ENCODE measurements at regions not wholly inside any gene's neighbourhood (a gene's known extent, or its start where the extent isn't known, plus 50 kb on each side); places are given as distances from the start of the nearest gene placed in this dataset.

- no peak overlapping the region for H2AFZ ChIP-seq (ENCODE audit: low read depth, low read length, poor library complexity, severe bottlenecking)
- H3K9ac ChIP-seq (ENCODE audit: low read length) = no peak overlapping the region
- DNase-seq (ENCODE audit: low read depth, low spot score) (no peak), ATAC-seq (no peak)
- ChIA-PET RAD21 (ENCODE audit: low non-redundant PET in 1 of 2, low total read pairs in 2 of 2, uncharacterized antibody in 2 of 2, unreplicated experiment in 2 of 2) (no interaction called here), POLR2A (no interaction called here), CTCF (no interaction called here)
- intact Hi-C loops (cut with micrococcal nuclease) = no loop called here
- no peaks in the 10 kb centered on the region for H3K4me1 ChIP-seq (ENCODE audit: control insufficient read depth in 1 of 2, insufficient read depth in 2 of 2, low read length in 2 of 2)
- no peak overlapping the region for H3K27ac ChIP-seq (ENCODE audit: low read depth, low read length)
- TF ChIP-seq CBX3 (IDR thresholded peaks at IDR 0.05; ENCODE audit: low read depth) = no peak
- TF ChIP-seq ZBTB33 (IDR thresholded peaks at IDR 0.05; ENCODE audit: extremely low read depth, insufficient replicate concordance, low read length) = no peak
- no peak for TF ChIP-seq ZFX (IDR thresholded peaks at IDR 0.05)
- TF ChIP-seq EZH2 (IDR thresholded peaks at IDR 0.05) = no peak
- no peak for TF ChIP-seq SRF (IDR thresholded peaks at IDR 0.05; ENCODE audit: low read depth)
- TF ChIP-seq YY1 (IDR thresholded peaks at IDR 0.05; ENCODE audit: extremely low read depth, insufficient replicate concordance, low read depth, low read length) = no peak
- TF ChIP-seq POLR2A (IDR thresholded peaks at IDR 0.05; ENCODE audit: borderline replicate concordance, extremely low read depth, insufficient read depth, insufficient read length) = no peak
- TF ChIP-seq ZNF274 (IDR thresholded peaks at IDR 0.05; ENCODE audit: low read depth, low read length) = no peak
- no peak for TF ChIP-seq SIN3A (IDR thresholded peaks at IDR 0.05; ENCODE audit: low read depth)
- no peak for TF ChIP-seq TCF7L2 (IDR thresholded peaks at IDR 0.05; ENCODE audit: borderline replicate concordance, extremely low read depth, insufficient read depth, insufficient read length)
- no peak for TF ChIP-seq CTCF (IDR thresholded peaks at IDR 0.05 in 2 of 3, conservative IDR thresholded peaks at IDR 0.05 in 1 of 3; ENCODE audit: borderline replicate concordance in 1 of 3, insufficient read depth in 1 of 3, low read depth in 2 of 3, low read length in 2 of 3)
- TF ChIP-seq EZH2phosphoT487 (IDR thresholded peaks at IDR 0.05; ENCODE audit: borderline replicate concordance) = no peak
- TF ChIP-seq RAD21 (IDR thresholded peaks at IDR 0.05; ENCODE audit: low read depth) = no peak
- TF ChIP-seq REST (IDR thresholded peaks at IDR 0.05; ENCODE audit: low read depth) = no peak
- TF ChIP-seq, protein P1, sequence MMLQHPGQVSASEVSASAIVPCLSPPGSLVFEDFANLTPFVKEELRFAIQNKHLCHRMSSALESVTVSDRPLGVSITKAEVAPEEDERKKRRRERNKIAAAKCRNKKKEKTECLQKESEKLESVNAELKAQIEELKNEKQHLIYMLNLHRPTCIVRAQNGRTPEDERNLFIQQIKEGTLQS (IDR thresholded peaks at IDR 0.05) = no peak
- TF ChIP-seq EGR1 (IDR thresholded peaks at IDR 0.05; ENCODE audit: low read depth) = no peak
- TF ChIP-seq FOSL1 (IDR thresholded peaks at IDR 0.05; ENCODE audit: low read depth) = no peak
- TF ChIP-seq CEBPB (IDR thresholded peaks at IDR 0.05; ENCODE audit: low read depth) = no peak
- no peak for TF ChIP-seq JUND (IDR thresholded peaks at IDR 0.05)
- H4K20me1 ChIP-seq (ENCODE audit: insufficient read depth) = no peaks in the 10 kb centered on the region
- no peaks in the 10 kb centered on the region for H3K36me3 ChIP-seq (ENCODE audit: control insufficient read depth in 1 of 2, insufficient read depth in 2 of 2, low read length in 2 of 2)
- no peaks in the 10 kb centered on the region for H3K79me2 ChIP-seq (ENCODE audit: insufficient read depth, low read length)
- BruUV-seq (replicated peaks) = no TSS peak
- peaks cover 15% of the 10 kb centered on the region; the same call in 1 of the 2 replicates for H3K27me3 ChIP-seq (ENCODE audit: insufficient read depth, low read length)
- no peak overlapping the region for H3K4me3 ChIP-seq (replicated peaks in 1 of 2; ENCODE audit: low read depth in 1 of 2, low read length in 2 of 2)
- no peaks in the 10 kb centered on the region for H3K9me2 ChIP-seq (ENCODE audit: insufficient read depth)
- H3K9me3 ChIP-seq (ENCODE audit: control insufficient read depth in 1 of 2, insufficient read depth in 1 of 2, low read depth in 1 of 2, low read length in 2 of 2) = no peaks in the 10 kb centered on the region
- no peak overlapping the region for H3K4me2 ChIP-seq (ENCODE audit: low read length)
Measured at GRCh38 chr1:34406833-34407539, 230.3 kb downstream of the C1orf94 start.

Measured in HCT116 (cell line).